ENCODE measurements at regions not wholly inside any gene's neighbourhood (a gene's known extent, or its start where the extent isn't known, plus 50 kb on each side); places are given as distances from the start of the nearest gene placed in this dataset.
"Not testable (repeated sequence)": the region's sequence is repeated elsewhere in the genome, so short reads cannot be mapped to it uniquely, and the experiment has no call there.

DNA sequence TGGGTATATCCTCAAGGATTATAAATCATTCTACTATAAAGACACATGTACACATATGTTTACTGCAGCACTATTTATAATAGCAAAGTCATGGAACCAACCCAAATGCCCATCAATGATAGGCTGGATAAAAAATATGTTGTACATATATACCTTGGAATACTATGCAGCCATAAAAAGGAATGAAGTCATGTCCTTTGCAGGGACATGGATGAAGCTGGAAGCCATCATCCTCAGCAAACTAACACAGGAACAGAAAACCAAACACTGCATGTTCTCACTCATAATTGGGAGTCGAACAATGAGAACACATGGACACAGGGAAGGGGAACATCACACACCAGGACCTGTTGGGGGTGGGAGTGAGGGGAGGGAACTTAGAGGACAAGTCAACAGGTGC, 715.0 kb upstream of the ADGRB3 start:
- H3K27ac ChIP-seq (ENCODE audit: low read length); H3K4me1 ChIP-seq (ENCODE audit: control insufficient read depth, insufficient read depth, low read length); H3K36me3 ChIP-seq (ENCODE audit: control insufficient read depth in 2 of 2, insufficient read depth in 2 of 2, low read length in 2 of 2); H3K9me3 ChIP-seq (ENCODE audit: control insufficient read depth in 2 of 2, low read length in 2 of 2); H3K9ac ChIP-seq (ENCODE audit: low read length in 2 of 2); H3K4me3 ChIP-seq (ENCODE audit: low read length in 2 of 2); H3K27me3 ChIP-seq (ENCODE audit: control insufficient read depth in 1 of 2, insufficient read depth in 2 of 2, low read length in 2 of 2): not testable (repeated sequence)

DNA sequence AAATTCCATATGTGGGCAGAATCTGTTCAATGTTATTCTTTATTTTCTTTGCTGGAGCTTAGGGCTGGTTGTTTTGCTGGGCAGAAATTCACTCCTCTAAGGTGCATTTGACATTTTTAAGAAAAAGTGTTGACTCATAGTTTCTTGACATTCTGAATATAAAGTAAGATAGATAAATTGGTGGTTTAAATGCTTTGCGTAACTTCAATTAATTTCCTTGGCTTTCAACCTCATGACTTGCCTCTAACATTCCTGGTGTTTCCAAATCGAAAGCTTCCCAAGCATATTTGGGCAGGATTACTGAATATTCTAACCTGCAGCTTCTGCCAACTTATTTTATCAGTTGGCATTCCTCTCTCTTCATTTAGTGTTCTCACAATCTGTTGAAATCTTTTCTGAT, 718.7 kb upstream of the ADGRB3 start:
- no peaks in the 10 kb centered on the region for H3K36me3 ChIP-seq (ENCODE audit: control insufficient read depth in 2 of 2, insufficient read depth in 2 of 2, low read length in 2 of 2)
- H3K9me3 ChIP-seq (ENCODE audit: control insufficient read depth in 2 of 2, low read length in 2 of 2), result no peaks in the 10 kb centered on the region
- H3K4me1 ChIP-seq (ENCODE audit: control insufficient read depth, insufficient read depth, low read length), result no peaks in the 10 kb centered on the region
- H3K27me3 ChIP-seq (ENCODE audit: control insufficient read depth in 1 of 2, insufficient read depth in 2 of 2, low read length in 2 of 2), result no peaks in the 10 kb centered on the region
- H3K9ac ChIP-seq (ENCODE audit: low read length in 2 of 2), result no peak overlapping the region
- H3K4me3 ChIP-seq (ENCODE audit: low read length in 2 of 2), result no peak overlapping the region
- H3K27ac ChIP-seq (ENCODE audit: low read length), result no peak overlapping the region

DNA sequence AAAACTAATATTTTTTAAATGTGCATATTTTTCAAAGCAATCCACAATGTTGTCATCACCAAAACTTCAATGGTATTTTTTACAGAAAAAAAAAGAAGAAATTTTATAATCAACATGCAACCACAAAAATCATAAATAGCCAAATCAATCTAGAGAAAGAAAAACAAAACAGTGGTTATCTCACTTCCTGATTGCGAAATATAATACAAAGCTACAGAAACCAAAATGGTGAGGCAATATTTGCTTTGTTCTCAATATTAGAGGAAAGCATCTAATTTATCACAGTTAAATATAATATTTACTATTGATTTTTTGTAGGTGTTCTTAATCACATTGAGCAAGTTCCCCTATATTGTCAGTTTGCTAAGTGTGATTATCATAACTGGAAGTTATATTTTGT, 720.7 kb upstream of the ADGRB3 start:
- Histone ChIP-seq H3K9ac (ENCODE audit: low read length in 2 of 2) (no peak overlapping the region), H3K4me3 (ENCODE audit: low read length in 2 of 2) (no peak overlapping the region), H3K9me3 (ENCODE audit: control insufficient read depth in 2 of 2, low read length in 2 of 2) (no peaks in the 10 kb centered on the region), H3K36me3 (ENCODE audit: control insufficient read depth in 2 of 2, insufficient read depth in 2 of 2, low read length in 2 of 2) (no peaks in the 10 kb centered on the region), H3K27ac (ENCODE audit: low read length) (no peak overlapping the region), H3K4me1 (ENCODE audit: control insufficient read depth, insufficient read depth, low read length) (no peaks in the 10 kb centered on the region), H3K27me3 (ENCODE audit: control insufficient read depth in 1 of 2, insufficient read depth in 2 of 2, low read length in 2 of 2) (no peaks in the 10 kb centered on the region)

DNA sequence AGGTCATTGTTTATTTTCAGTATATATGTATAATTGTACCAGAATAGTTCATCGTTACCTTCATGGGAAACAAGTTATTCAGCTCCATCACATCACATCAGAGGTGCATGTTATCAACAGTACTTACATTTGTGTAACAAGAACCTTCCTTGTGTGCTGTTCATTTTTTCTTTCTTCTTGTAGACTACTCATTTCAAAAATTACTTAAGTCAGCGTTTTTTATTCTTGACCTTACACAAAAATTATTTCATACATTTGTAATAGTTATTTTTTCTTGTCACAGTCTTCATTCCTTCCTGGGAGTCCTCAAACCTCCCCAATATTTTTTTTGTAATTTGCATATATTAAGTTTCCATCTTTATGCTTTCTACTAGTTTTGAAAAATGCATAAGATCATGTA, 725.7 kb upstream of the ADGRB3 start:
- Histone ChIP-seq H3K36me3 (ENCODE audit: control insufficient read depth in 2 of 2, insufficient read depth in 2 of 2, low read length in 2 of 2) (no peaks in the 10 kb centered on the region), H3K4me3 (ENCODE audit: low read length in 2 of 2) (no peak overlapping the region), H3K27me3 (ENCODE audit: control insufficient read depth in 1 of 2, insufficient read depth in 2 of 2, low read length in 2 of 2) (no peaks in the 10 kb centered on the region), H3K9ac (ENCODE audit: low read length in 2 of 2) (no peak overlapping the region), H3K27ac (ENCODE audit: low read length) (no peak overlapping the region), H3K9me3 (ENCODE audit: control insufficient read depth in 2 of 2, low read length in 2 of 2) (no peaks in the 10 kb centered on the region), H3K4me1 (ENCODE audit: control insufficient read depth, insufficient read depth, low read length) (no peaks in the 10 kb centered on the region)

DNA sequence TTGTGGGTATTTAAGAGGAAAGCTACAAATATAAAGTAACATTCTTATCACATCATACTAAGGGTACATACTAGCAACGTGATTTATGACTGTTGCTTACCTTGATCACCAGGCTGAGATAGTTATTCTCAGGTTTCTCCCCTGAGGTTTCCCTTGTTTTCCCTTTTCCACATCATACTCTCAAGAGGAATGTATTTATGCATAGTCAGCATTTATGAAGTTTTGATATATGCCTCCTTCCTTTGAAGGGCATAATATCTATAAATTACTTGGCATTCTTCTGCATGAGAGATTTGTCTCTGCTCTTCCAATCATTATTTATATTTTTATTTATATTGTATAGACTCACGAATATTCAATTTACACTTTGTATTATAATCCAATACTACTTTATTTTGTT, 726.7 kb upstream of the ADGRB3 start:
- no peak overlapping the region for H3K9ac ChIP-seq (ENCODE audit: low read length in 2 of 2)
- H3K27ac ChIP-seq (ENCODE audit: low read length), result no peak overlapping the region
- H3K27me3 ChIP-seq (ENCODE audit: control insufficient read depth in 1 of 2, insufficient read depth in 2 of 2, low read length in 2 of 2), result no peaks in the 10 kb centered on the region
- H3K4me3 ChIP-seq (ENCODE audit: low read length in 2 of 2), result no peak overlapping the region
- H3K9me3 ChIP-seq (ENCODE audit: control insufficient read depth in 2 of 2, low read length in 2 of 2), result no peaks in the 10 kb centered on the region
- H3K36me3 ChIP-seq (ENCODE audit: control insufficient read depth in 2 of 2, insufficient read depth in 2 of 2, low read length in 2 of 2), result no peaks in the 10 kb centered on the region
- H3K4me1 ChIP-seq (ENCODE audit: control insufficient read depth, insufficient read depth, low read length), result no peaks in the 10 kb centered on the region

DNA sequence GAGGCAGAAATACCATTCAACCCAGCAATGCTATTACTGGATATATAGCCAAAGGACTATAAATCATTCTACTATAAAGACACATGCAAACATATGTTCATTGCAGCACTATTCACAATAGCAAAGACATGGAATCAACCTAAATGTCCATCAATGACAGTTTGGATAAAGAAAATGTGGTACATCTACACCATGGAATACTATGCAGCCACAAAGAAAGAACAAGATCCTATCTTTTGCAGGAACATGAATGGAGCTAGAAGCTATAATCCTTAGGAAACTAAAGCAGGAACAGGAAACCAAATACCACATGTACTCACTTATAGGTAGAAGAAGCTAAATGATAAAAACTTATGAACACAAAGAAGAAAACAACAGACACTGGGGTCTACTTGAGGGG, 730.3 kb upstream of the ADGRB3 start:
- H3K4me3 ChIP-seq (ENCODE audit: low read length in 2 of 2); H3K36me3 ChIP-seq (ENCODE audit: control insufficient read depth in 2 of 2, insufficient read depth in 2 of 2, low read length in 2 of 2); H3K4me1 ChIP-seq (ENCODE audit: control insufficient read depth, insufficient read depth, low read length); H3K9me3 ChIP-seq (ENCODE audit: control insufficient read depth in 2 of 2, low read length in 2 of 2); H3K27me3 ChIP-seq (ENCODE audit: control insufficient read depth in 1 of 2, insufficient read depth in 2 of 2, low read length in 2 of 2); H3K9ac ChIP-seq (ENCODE audit: low read length in 2 of 2); H3K27ac ChIP-seq (ENCODE audit: low read length): not testable (repeated sequence)

DNA sequence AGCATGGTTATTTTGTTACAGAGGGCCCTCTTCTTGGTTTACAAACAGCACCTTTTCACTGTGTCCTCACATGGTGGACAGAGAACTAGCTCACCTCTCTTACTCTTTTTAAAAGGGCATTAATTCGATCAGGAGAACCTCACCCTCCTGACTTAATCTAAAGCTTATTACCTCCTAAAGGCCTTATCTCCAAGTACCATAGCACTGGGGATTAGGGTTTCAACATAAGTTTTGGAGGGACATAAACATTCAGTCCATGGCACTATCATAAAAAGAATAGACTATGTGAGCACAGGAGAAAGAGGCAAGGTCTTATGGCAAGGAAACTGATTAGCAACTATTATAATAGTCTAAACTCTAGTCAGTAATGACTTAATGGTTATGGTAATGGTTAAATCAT, 736.2 kb upstream of the ADGRB3 start:
- no peak overlapping the region for H3K9ac ChIP-seq (ENCODE audit: low read length in 2 of 2)
- H3K4me3 ChIP-seq (ENCODE audit: low read length in 2 of 2), result no peak overlapping the region
- H3K9me3 ChIP-seq (ENCODE audit: control insufficient read depth in 2 of 2, low read length in 2 of 2), result peaks cover 0 to 2% of the 10 kb centered on the region in 2 donors
- no peaks in the 10 kb centered on the region for H3K4me1 ChIP-seq (ENCODE audit: control insufficient read depth, insufficient read depth, low read length)
- H3K27ac ChIP-seq (ENCODE audit: low read length), result no peak overlapping the region
- no peaks in the 10 kb centered on the region for H3K27me3 ChIP-seq (ENCODE audit: control insufficient read depth in 1 of 2, insufficient read depth in 2 of 2, low read length in 2 of 2)
- H3K36me3 ChIP-seq (ENCODE audit: control insufficient read depth in 2 of 2, insufficient read depth in 2 of 2, low read length in 2 of 2), result no peaks in the 10 kb centered on the region

DNA sequence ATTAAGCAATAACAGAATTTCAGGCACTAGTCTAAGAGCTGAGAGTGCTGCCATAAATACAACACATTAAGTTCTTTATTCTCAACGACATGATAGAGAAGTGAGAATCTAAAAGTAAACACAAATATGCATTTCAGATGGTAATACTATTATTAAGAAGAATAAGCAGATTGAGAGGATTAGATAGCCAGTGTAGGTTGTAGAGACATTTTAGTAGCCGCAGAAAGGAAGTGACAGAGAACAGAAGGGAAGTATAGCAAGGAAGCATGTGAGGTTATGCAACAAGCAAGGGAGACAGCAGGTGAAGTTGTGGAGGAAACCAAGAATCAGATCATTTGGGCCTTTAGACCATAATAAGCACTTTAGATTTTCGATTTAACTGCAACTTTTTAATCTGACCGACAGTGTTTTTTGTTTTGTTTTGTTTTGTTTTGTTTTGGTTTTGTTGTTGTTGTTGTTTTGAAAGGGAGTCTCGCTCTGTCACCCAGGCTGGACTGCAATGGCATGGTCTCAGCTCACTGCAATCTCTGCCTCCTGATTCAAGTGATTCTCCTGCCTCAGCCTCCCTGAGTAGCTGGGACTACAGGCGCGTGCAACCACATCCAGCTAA, 737.0 kb upstream of the ADGRB3 start:
- Histone ChIP-seq H3K27ac (ENCODE audit: low read length) (no peak overlapping the region), H3K27me3 (ENCODE audit: control insufficient read depth in 1 of 2, insufficient read depth in 2 of 2, low read length in 2 of 2) (no peaks in the 10 kb centered on the region), H3K9me3 (ENCODE audit: control insufficient read depth in 2 of 2, low read length in 2 of 2) (peaks cover 0 to 2% of the 10 kb centered on the region in 2 donors), H3K36me3 (ENCODE audit: control insufficient read depth in 2 of 2, insufficient read depth in 2 of 2, low read length in 2 of 2) (no peaks in the 10 kb centered on the region), H3K4me3 (ENCODE audit: low read length in 2 of 2) (no peak overlapping the region), H3K4me1 (ENCODE audit: control insufficient read depth, insufficient read depth, low read length) (no peaks in the 10 kb centered on the region), H3K9ac (ENCODE audit: low read length in 2 of 2) (no peak overlapping the region)

DNA sequence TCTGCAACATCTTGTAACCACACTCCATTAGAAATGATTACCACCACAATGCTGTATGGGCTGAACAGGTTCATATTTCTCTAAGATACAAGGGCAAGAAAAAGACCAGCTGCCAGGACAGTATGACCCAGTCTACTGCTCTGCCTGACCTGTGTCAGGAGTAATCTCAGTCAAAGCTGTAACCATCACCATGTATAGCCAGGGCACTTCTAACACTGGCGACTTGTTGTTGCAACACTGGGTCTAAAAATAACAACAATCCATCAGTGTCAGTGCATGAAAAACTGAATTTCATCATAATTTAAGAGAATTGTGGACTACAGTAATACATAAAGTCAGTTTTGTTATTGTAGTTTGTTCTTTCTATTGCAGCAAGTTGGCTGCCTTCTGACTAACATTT, 738.6 kb upstream of the ADGRB3 start:
- H3K9ac ChIP-seq (ENCODE audit: low read length in 2 of 2), result no peak overlapping the region
- no peaks in the 10 kb centered on the region for H3K4me1 ChIP-seq (ENCODE audit: control insufficient read depth, insufficient read depth, low read length)
- no peaks in the 10 kb centered on the region for H3K27me3 ChIP-seq (ENCODE audit: control insufficient read depth in 1 of 2, insufficient read depth in 2 of 2, low read length in 2 of 2)
- H3K27ac ChIP-seq (ENCODE audit: low read length), result no peak overlapping the region
- H3K36me3 ChIP-seq (ENCODE audit: control insufficient read depth in 2 of 2, insufficient read depth in 2 of 2, low read length in 2 of 2), result no peaks in the 10 kb centered on the region
- no peak overlapping the region for H3K4me3 ChIP-seq (ENCODE audit: low read length in 2 of 2)
- peaks cover 0 to 2% of the 10 kb centered on the region in 2 donors for H3K9me3 ChIP-seq (ENCODE audit: control insufficient read depth in 2 of 2, low read length in 2 of 2)

DNA sequence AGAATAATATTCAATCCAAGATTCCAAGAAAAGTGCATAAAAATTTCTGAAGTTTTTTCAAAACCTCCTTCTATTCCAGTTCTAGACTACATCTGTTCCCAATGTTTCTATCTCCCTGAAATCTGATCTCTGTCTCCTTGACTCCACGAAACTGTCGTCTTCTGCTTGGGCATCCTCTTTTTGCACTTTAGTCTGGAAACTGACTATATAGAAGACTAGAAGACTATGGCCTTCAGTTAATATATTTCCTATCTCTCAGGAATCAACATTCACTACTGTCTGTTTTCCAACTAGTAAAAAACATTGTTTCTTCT, 745.4 kb upstream of the ADGRB3 start:
- H3K4me3 ChIP-seq (ENCODE audit: low read length in 2 of 2), result no peak overlapping the region
- no peak overlapping the region for H3K9ac ChIP-seq (ENCODE audit: low read length in 2 of 2)
- no peaks in the 10 kb centered on the region for H3K4me1 ChIP-seq (ENCODE audit: control insufficient read depth, insufficient read depth, low read length)
- H3K27ac ChIP-seq (ENCODE audit: low read length), result no peak overlapping the region
- H3K36me3 ChIP-seq (ENCODE audit: control insufficient read depth in 2 of 2, insufficient read depth in 2 of 2, low read length in 2 of 2), result no peaks in the 10 kb centered on the region
- H3K27me3 ChIP-seq (ENCODE audit: control insufficient read depth in 1 of 2, insufficient read depth in 2 of 2, low read length in 2 of 2), result no peaks in the 10 kb centered on the region
- H3K9me3 ChIP-seq (ENCODE audit: control insufficient read depth in 2 of 2, low read length in 2 of 2), result no peaks in the 10 kb centered on the region

DNA sequence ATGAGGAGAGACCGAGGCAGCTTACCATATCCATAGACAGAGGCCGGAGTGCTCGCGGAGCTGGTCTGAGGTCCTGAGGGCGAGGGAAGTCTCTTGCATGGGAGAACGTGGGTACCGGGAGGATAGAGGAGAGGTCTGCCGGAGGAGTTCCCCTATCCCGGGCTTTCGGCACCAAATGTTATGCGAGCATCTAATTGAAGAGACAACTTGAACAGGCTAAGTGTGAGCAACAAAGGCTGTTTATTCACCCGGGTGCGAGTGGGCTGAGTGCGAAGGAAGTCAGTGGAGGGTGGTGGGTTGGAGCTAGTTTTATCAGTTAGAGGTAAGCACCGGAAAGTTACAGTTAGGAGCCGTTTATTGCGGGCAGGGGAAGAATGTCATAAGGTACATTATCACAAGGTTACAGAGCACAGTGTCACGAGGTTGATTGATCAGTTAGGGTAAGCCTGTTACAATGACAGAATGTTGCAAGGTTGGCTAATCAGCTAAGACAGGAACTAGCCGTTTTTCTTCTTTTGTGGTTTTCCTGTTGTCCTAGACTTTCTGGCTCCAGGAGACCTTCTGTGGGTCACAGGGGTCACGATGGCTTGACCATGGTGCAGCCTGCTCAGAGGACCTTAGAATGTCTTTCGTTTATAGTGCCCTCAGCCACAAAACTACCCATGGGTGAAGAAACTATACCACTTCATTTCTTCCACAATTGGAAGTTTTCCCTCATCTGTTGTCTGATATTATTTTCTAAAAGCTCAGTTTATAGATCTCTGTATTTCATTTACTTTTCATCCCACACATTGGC, 746.0 kb upstream of the ADGRB3 start:
- no peaks in the 10 kb centered on the region for H3K4me1 ChIP-seq (ENCODE audit: control insufficient read depth, insufficient read depth, low read length)
- no peak overlapping the region for H3K4me3 ChIP-seq (ENCODE audit: low read length in 2 of 2)
- no peaks in the 10 kb centered on the region for H3K9me3 ChIP-seq (ENCODE audit: control insufficient read depth in 2 of 2, low read length in 2 of 2)
- no peak overlapping the region for H3K27ac ChIP-seq (ENCODE audit: low read length)
- no peaks in the 10 kb centered on the region for H3K27me3 ChIP-seq (ENCODE audit: control insufficient read depth in 1 of 2, insufficient read depth in 2 of 2, low read length in 2 of 2)
- H3K9ac ChIP-seq (ENCODE audit: low read length in 2 of 2), result no peak overlapping the region
- H3K36me3 ChIP-seq (ENCODE audit: control insufficient read depth in 2 of 2, insufficient read depth in 2 of 2, low read length in 2 of 2), result no peaks in the 10 kb centered on the region
